Activated T-helper 9 cell treated with anti-CD3 and anti-CD28 coated beads, Interleukin-2, amount 50 U/mL, for 16 hours (primary cell): ENCODE measurements at regions not wholly inside any gene's neighbourhood (a gene's known extent, or its start where the extent isn't known, plus 50 kb on each side); places are given as distances from the start of the nearest gene placed in this dataset.
"Not testable (repeated sequence)": the region's sequence is repeated elsewhere in the genome, so short reads cannot be mapped to it uniquely, and the experiment has no call there.

Source experiments
- DNase-seq: peaks from one replicate; pipeline ENCODE4 v3.0.0-alpha.2; 2020; ENCODE audit warnings: low read depth

GRCh38 chr21:13921455-13921854, 289.3 kb downstream of the LIPI start:
- not testable (repeated sequence) for DNase-seq

- DNase-seq = not testable (repeated sequence)
Observed at GRCh38 chr21:13907385-13907784, 297.8 kb downstream of the POTED start.

- not testable (repeated sequence) for DNase-seq
Observed at GRCh38 chr21:13896596-13897247, 287.1 kb downstream of the POTED start.

- not testable (repeated sequence) for DNase-seq
Observed at GRCh38 chr21:13893617-13894016, 284.0 kb downstream of the POTED start.

GRCh38 chr21:13893025-13893424, 283.4 kb downstream of the POTED start:
- DNase-seq = not testable (repeated sequence)

- DNase-seq = not testable (repeated sequence)
Observed at GRCh38 chr21:13892146-13892751, 282.7 kb downstream of the POTED start.

GRCh38 chr21:13889176-13889575, 279.6 kb downstream of the POTED start:
- not testable (repeated sequence) for DNase-seq

GRCh38 chr21:13883641-13884395, 274.2 kb downstream of the POTED start:
- DNase-seq = not testable (repeated sequence)

GRCh38 chr21:13877503-13877902, 267.9 kb downstream of the POTED start:
- not testable (repeated sequence) for DNase-seq

GRCh38 chr21:13876999-13877398, 267.4 kb downstream of the POTED start:
- DNase-seq = not testable (repeated sequence)

- DNase-seq = not testable (repeated sequence)
Observed at GRCh38 chr21:13874001-13874400, 264.4 kb downstream of the POTED start.

- DNase-seq = no peak
Observed at GRCh38 chr21:13854638-13855037, 245.1 kb downstream of the POTED start.

- not testable (repeated sequence) for DNase-seq
Observed at GRCh38 chr21:13850808-13851207, 241.2 kb downstream of the POTED start.

- DNase-seq = not testable (repeated sequence)
Observed at GRCh38 chr21:13849489-13849888, 239.9 kb downstream of the POTED start.

- DNase-seq = not testable (repeated sequence)
Observed at GRCh38 chr21:13846718-13847117, 237.1 kb downstream of the POTED start.

- DNase-seq = not testable (repeated sequence)
Observed at GRCh38 chr21:13844574-13844973, 235.0 kb downstream of the POTED start.

GRCh38 chr21:13843081-13843480, 233.5 kb downstream of the POTED start:
- not testable (repeated sequence) for DNase-seq

- not testable (repeated sequence) for DNase-seq
Observed at GRCh38 chr21:13827666-13828065, 218.1 kb downstream of the POTED start.

- DNase-seq = no peak
Observed at GRCh38 chr21:13827201-13827600, 217.6 kb downstream of the POTED start.

GRCh38 chr21:13826511-13826910, 216.9 kb downstream of the POTED start:
- not testable (repeated sequence) for DNase-seq

GRCh38 chr21:13825218-13825778, 215.7 kb downstream of the POTED start:
- DNase-seq = not testable (repeated sequence)

GRCh38 chr21:13820286-13820685, 210.7 kb downstream of the POTED start:
- not testable (repeated sequence) for DNase-seq
